HEK293 (cell line): ENCODE measurements at regions not wholly inside any gene's neighbourhood (a gene's known extent, or its start where the extent isn't known, plus 50 kb on each side); places are given as distances from the start of the nearest gene placed in this dataset.

Experiments used
- CTCF ChIA-PET: fragments of 350-600 bp; formaldehyde crosslinking; extraction: SDS; loops from one replicate; lab custom pipeline; 2021; ENCODE audit warnings: antibody characterized with exemption; lab: Yijun Ruan, JAX
- POLR2A ChIA-PET: fragments of 300-600 bp; formaldehyde crosslinking; extraction: SDS; loops from one replicate; lab custom pipeline; 2020; ENCODE audit warnings: antibody characterized with exemption, inconsistent platforms; lab: Yijun Ruan, JAX
- H3K27ac ChIP-seq: fragments of 200-500 bp; sonication (Bioruptor generic); 2 replicates; pipeline ENCODE4 v1.5.1; 2014; ENCODE audit warnings: low read depth, low read length, control low read depth, inconsistent platforms; ENCODE audit errors: extremely low read depth
- H3K36me3 ChIP-seq, 2 experiments: fragments of 200-500 bp in 1 of 2; sonication (Bioruptor generic) in 1 of 2; 1 replicate in 1 of 2; 2 replicates in 1 of 2; pipeline ENCODE4 v1.5.1; 2014 to 2017; ENCODE audit warnings: inconsistent platforms in 2 of 2, low read length in 2 of 2; ENCODE audit not compliant: control insufficient read depth in 2 of 2, insufficient read depth in 1 of 2
- H3K4me1 ChIP-seq: fragments of 200-500 bp; sonication (Bioruptor generic); 2 replicates; pipeline ENCODE4 v1.5.1; 2014; ENCODE audit warnings: mild to moderate bottlenecking, low read length, inconsistent platforms; ENCODE audit not compliant: control insufficient read depth, insufficient read depth
- H3K4me3 ChIP-seq: 2 replicates; pipeline ENCODE4 v1.5.1; 2011; ENCODE audit warnings: low read depth, mild to moderate bottlenecking, control low read depth, low read length, moderate library complexity
- H3K9me3 ChIP-seq: fragments of 200-500 bp; sonication (Bioruptor generic); 2 replicates; pipeline ENCODE4 v1.5.1; 2014; ENCODE audit warnings: low read depth, low read length, inconsistent platforms; ENCODE audit not compliant: control insufficient read depth, insufficient read depth
- BCL11B ChIP-seq: fragments of 450-650 bp; formaldehyde crosslinking; IDR thresholded peaks from 2 replicates; pipeline ENCODE4 v1.5.1; 2016; ENCODE audit warnings: low read depth, missing biosample characterization, missing genetic modification characterization
- FEZF1 ChIP-seq: fragments of 450-650 bp; formaldehyde crosslinking; IDR thresholded peaks from 2 replicates; pipeline ENCODE4 v1.5.1; 2016; ENCODE audit warnings: missing biosample characterization, missing genetic modification characterization
- KLF8 ChIP-seq: fragments of 450-650 bp; formaldehyde crosslinking; IDR thresholded peaks from 2 replicates; pipeline ENCODE4 v1.5.1; 2016; ENCODE audit warnings: missing biosample characterization, missing genetic modification characterization
- PRDM1 ChIP-seq: fragments of 450-650 bp; formaldehyde crosslinking; IDR thresholded peaks from 2 replicates; pipeline ENCODE4; 2016; ENCODE audit warnings: missing biosample characterization, missing genetic modification characterization
- PRDM6 ChIP-seq: fragments of 450-650 bp; formaldehyde crosslinking; IDR thresholded peaks from 2 replicates; pipeline ENCODE4 v1.5.1; 2017; ENCODE audit warnings: missing biosample characterization, missing genetic modification characterization
- ZNF132 ChIP-seq: fragments of 450-650 bp; formaldehyde crosslinking; IDR thresholded peaks from 2 replicates; pipeline ENCODE4 v1.5.1; 2017; ENCODE audit warnings: missing biosample characterization, missing genetic modification characterization, borderline replicate concordance
- ZNF155 ChIP-seq: fragments of 450-650 bp; formaldehyde crosslinking; IDR thresholded peaks from 2 replicates; pipeline ENCODE4 v1.5.1; 2016; ENCODE audit warnings: missing biosample characterization, missing genetic modification characterization
- ZNF223 ChIP-seq: fragments of 450-650 bp; formaldehyde crosslinking; IDR thresholded peaks from 2 replicates; pipeline ENCODE4 v1.5.1; 2016; ENCODE audit warnings: missing biosample characterization, missing genetic modification characterization
- ZNF274 ChIP-seq, 2 experiments: fragments of 200-500 bp in 1 of 2; fragments of 450-650 bp in 1 of 2; sonication (Bioruptor generic) in 1 of 2; formaldehyde crosslinking in 1 of 2; IDR thresholded peaks; 2 replicates each; pipeline versions ENCODE4 v1.5.1 to v1.6.1; 2014 to 2016; ENCODE audit warnings: borderline replicate concordance in 1 of 2, inconsistent platforms in 1 of 2, low read length in 1 of 2, missing biosample characterization in 1 of 2, missing genetic modification characterization in 1 of 2
- ZNF302 ChIP-seq: fragments of 450-650 bp; formaldehyde crosslinking; IDR thresholded peaks from 2 replicates; pipeline ENCODE4 v1.5.1; 2016; ENCODE audit warnings: missing biosample characterization, missing genetic modification characterization, low read depth
- ZNF362 ChIP-seq: fragments of 450-650 bp; formaldehyde crosslinking; IDR thresholded peaks from 2 replicates; pipeline ENCODE4 v1.5.1; 2016; ENCODE audit warnings: missing biosample characterization, missing genetic modification characterization
- ZNF513 ChIP-seq: fragments of 450-650 bp; IDR thresholded peaks from 2 replicates; pipeline ENCODE4 v1.5.1; 2018; ENCODE audit warnings: missing biosample characterization, missing genetic modification characterization
- ZNF514 ChIP-seq: fragments of 450-650 bp; formaldehyde crosslinking; IDR thresholded peaks from 2 replicates; pipeline ENCODE4 v1.5.1; 2016; ENCODE audit warnings: missing biosample characterization, missing genetic modification characterization
- ZNF548 ChIP-seq: fragments of 450-650 bp; formaldehyde crosslinking; IDR thresholded peaks from 2 replicates; pipeline ENCODE4 v1.5.1; 2016; ENCODE audit warnings: missing biosample characterization, missing genetic modification characterization
- ZNF571 ChIP-seq: fragments of 450-650 bp; formaldehyde crosslinking; IDR thresholded peaks from 2 replicates; pipeline ENCODE4 v1.5.0; 2017; ENCODE audit warnings: missing biosample characterization, missing genetic modification characterization
- ZNF664 ChIP-seq: fragments of 450-650 bp; formaldehyde crosslinking; IDR thresholded peaks from 2 replicates; pipeline ENCODE4 v1.5.1; 2016; ENCODE audit warnings: missing biosample characterization, missing genetic modification characterization
- ZNF704 ChIP-seq: fragments of 450-650 bp; formaldehyde crosslinking; IDR thresholded peaks from 2 replicates; pipeline ENCODE4 v1.5.1; 2016; ENCODE audit warnings: missing biosample characterization, missing genetic modification characterization

GRCh38 chr5:162550236-162550635 lies 482.7 kb downstream of the GABRG2 start (continued):
- no peak for TF ChIP-seq KLF8 (tag by site-specific recombination)
- TF ChIP-seq ZNF223 (tag by site-specific recombination) = no peak
- no peak for TF ChIP-seq ZNF704
- TF ChIP-seq PRDM1 = no peak
- TF ChIP-seq ZNF274 (IDR thresholded peaks at IDR 0.05; ENCODE audit: low read length) = no peak
- TF ChIP-seq ZNF274 (tag by site-specific recombination; IDR thresholded peaks at IDR 0.05; ENCODE audit: borderline replicate concordance) = no peak
- no peak for TF ChIP-seq ZNF514 (tag by site-specific recombination)
- TF ChIP-seq, all 188 proteins: peak for 0

- no peak for TF ChIP-seq ZNF362 (tag by site-specific recombination)
- TF ChIP-seq ZNF132 = no peak
- no peak for TF ChIP-seq ZNF704
- no peak for TF ChIP-seq ZNF571 (tag by site-specific recombination)
- TF ChIP-seq FEZF1 (tag by site-specific recombination) = no peak
- no peak for TF ChIP-seq ZNF302 (tag by site-specific recombination)
- no peak for TF ChIP-seq ZNF155
- TF ChIP-seq PRDM6 (tag by site-specific recombination) = no peak
- no peak for TF ChIP-seq BCL11B (tag by site-specific recombination)
- no peak for TF ChIP-seq ZNF664 (tag by site-specific recombination)
- CTCF ChIA-PET = interaction anchor here (0.6 kb wide), 1 partner anchor 20 kb away, joined by 4 read pairs; no protein-coding TSS in a partner anchor
- H3K4me3 ChIP-seq = no peak overlapping the region
- POLR2A ChIA-PET = no interaction called here
- H3K36me3 ChIP-seq = no peaks in the 10 kb centered on the region
- no peaks in the 10 kb centered on the region for H3K4me1 ChIP-seq
- H3K9me3 ChIP-seq = no peaks in the 10 kb centered on the region
- no peak overlapping the region for H3K27ac ChIP-seq
Measured at GRCh38 chr5:162558120-162558519, 490.5 kb downstream of the GABRG2 start.

GRCh38 chr5:162567644-162568043 lies 500.1 kb downstream of the GABRG2 start:
- ChIA-PET CTCF (no interaction called here), POLR2A (no interaction called here)
- TF ChIP-seq ZNF513 (no peak), ZNF548 (tag by site-specific recombination) (no peak)
- TF ChIP-seq, all 188 proteins: peak for 0
- H3K27ac ChIP-seq = no peak overlapping the region
- no peaks in the 10 kb centered on the region for H3K4me1 ChIP-seq
- no peak overlapping the region for H3K4me3 ChIP-seq
- H3K36me3 ChIP-seq = no peaks in the 10 kb centered on the region
- no peaks in the 10 kb centered on the region for H3K9me3 ChIP-seq
